ENCODE measurements at regions not wholly inside any gene's neighbourhood (a gene's known extent, or its start where the extent isn't known, plus 50 kb on each side); places are given as distances from the start of the nearest gene placed in this dataset.

GRCh38 chr1:106889059-106889458 is 167.4 kb upstream of the PRMT6 start:
- DNase-seq (ENCODE audit: low spot score) = no peak

DNA sequence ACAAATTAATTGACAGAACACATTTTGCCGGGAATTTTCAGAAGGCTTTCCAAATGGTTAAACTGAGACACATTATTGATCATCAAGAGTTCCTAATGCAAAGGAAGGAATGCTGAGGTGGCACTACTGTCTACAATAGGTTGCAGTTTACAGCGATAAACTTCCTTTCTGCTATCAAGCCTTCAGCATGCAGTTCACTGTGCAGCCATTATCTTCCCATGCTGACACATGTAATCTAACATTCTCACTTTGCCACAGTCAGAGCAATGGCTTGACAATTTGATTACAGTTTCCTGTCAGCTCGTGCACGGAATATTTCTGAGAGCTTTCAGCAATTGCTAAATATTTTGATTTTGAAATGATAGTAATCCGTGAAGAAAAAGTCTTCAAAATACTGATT is 166.9 kb upstream of the PRMT6 start:
- no peak for DNase-seq (ENCODE audit: low spot score)

GRCh38 chr1:106897976-106898375 is 158.5 kb upstream of the PRMT6 start:
- no peak for DNase-seq (ENCODE audit: low spot score)

- DNase-seq (ENCODE audit: low spot score) = no peak
Observed at GRCh38 chr1:106899644-106900043, 156.8 kb upstream of the PRMT6 start.

GRCh38 chr1:106907795-106908194 is 148.7 kb upstream of the PRMT6 start:
- no peak for DNase-seq (ENCODE audit: low spot score)

DNA sequence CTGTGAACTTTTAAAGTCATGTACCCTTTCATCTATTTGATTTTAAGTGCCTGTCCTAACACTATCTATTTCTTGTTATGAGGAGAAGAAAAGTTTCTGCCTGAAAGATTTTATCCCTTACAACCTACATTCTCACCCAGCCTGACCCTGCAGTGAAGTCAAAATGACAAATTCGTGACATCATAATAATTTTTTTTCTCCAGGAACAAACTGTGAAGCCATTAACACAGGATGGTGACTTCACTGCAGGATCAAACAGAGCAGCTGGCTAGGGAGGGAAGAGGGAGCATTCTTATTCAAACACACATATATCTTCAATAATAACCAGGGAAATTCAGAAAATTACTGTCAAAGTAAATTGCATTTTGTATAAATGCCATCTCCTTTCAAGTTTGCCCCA is 147.8 kb upstream of the PRMT6 start:
- DNase-seq (ENCODE audit: low spot score) = no peak

DNA sequence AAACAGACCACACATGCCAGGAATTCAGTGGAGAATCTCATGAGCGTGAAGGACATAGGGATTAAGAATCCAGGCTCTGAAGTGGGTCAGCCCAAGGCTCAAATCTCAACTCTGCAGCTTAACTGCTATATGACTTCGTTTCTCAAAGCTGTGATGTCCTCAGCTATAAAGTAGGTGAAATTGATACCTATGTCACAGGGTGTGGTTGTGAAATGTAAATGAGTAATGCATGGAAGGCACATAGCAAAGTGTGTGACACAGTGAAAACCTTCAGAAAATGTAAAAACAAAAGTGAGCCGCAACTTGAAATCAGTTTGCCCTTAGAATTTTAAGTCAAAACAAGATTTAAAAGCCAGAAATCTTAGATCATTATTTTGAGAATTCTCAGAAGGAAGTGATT is 145.7 kb upstream of the PRMT6 start:
- DNase-seq (ENCODE audit: low spot score) = no peak

DNA sequence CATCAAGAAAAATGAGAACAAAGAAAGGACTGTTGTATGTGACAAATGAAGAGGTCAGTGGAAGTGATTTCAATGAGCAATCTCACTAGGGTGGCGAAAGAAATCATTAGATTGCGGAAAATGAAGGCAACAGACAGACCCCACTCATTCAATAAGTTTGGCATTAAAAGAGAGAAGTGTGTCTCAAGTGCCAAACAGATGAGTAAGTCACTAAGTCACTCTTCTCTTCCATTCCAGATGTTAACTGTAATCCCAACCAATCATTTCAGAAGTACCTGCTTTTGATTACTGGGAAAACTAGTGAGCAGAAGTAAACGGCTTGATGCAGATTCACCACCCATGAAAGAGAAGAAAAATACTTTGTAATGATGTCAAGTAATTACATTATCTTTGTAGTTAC is 144.3 kb upstream of the PRMT6 start:
- DNase-seq (ENCODE audit: low spot score) = no peak

DNA sequence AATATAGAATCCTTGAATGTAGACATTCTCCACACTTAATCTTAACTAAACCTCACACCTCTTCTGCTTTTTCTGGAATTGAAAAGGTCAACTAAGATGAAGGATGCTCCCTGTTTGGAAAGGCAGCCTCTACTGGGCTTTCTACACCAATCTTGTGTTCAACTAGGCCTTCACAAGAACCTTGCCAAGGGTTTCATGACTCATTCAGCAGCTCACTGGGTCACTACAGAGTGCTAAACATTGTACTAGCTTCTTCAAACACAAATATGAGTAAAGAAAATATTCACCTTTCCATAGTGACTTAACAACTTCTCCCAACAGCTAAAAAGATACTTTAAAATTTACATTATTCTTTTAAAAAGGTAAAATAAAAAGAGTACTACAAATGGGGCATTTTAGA is 135.3 kb upstream of the PRMT6 start:
- no peak for DNase-seq (ENCODE audit: low spot score)

- DNase-seq (ENCODE audit: low spot score) = peak; percentile 52
Observed at GRCh38 chr1:106924360-106924759, 132.1 kb upstream of the PRMT6 start.

GRCh38 chr1:106925750-106926149 is 130.7 kb upstream of the PRMT6 start:
- DNase-seq (ENCODE audit: low spot score) = no peak

DNA sequence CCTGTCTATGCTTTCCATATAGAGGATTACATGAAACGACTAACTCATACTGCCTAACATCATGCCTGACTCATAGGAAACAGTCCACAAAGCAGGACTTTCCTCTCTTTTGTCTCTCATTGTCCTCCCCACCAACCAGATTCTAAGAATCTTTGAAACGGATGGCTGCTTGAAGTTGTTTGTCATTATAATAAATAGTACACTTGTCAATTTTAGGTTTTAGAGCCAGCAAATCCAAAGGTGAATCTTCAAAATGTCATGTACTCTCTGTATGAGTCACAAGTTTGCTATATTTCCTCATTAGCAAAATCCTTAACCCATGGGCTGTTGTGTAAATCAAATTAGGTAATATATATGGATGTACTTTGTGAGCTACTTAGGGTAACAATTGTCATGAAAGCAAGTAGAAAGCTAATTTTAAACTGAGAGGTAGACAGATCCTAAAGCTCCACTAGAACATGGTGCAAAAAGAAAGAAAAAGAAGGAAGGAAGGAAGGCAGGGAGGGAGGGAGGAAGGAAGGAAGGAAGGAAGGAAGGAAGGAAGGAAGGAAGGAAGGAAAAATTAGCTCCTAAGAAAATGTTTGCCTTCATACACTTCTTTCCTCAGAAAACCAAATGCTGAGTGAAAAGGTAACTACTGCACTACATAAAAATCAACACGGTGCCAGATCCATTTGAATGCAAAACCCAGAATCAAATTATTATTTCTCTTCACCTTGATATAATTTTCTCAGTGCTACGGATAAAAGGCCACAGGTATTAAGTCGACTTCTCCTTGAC is 129.5 kb upstream of the PRMT6 start:
- no peak for DNase-seq (ENCODE audit: low spot score)

DNA sequence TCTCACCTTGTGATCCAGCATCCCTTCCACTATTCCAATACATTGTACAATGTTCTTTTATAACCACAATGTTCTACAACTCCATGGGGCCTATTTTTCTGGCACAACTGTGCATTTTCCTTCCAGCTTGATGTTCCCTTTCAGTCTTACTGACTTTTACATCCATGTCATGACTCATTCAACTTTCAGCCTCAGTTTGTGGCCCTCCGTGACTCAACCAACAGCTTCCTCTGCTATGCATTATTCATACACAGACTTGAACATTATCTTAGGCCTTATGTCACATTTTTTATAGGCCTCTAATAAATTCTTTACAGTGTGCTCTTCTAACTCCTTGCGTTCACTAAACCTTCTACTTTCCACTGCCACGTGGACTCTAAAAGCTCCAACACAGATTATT is 119.4 kb upstream of the PRMT6 start:
- no peak for DNase-seq (ENCODE audit: low spot score)

DNA sequence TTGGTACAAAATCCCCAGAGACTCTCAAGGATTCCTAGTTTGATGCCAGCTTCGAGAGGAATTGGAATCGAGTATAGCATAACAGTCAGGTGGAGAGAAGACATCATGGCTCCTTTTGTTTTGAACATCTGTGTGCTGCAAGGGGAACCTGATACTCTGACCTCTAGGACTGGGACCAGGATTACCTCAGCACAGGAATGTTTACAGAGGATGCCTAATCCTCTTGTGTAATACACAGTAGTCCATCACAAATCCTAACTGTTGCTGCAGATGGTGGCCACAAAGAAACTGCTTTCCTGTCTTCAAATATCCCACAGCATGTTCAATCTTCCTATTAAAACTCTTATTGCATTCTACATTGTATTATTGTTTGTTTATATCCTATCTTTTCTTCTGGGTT is 111.8 kb upstream of the PRMT6 start:
- no peak for DNase-seq (ENCODE audit: low spot score)

DNA sequence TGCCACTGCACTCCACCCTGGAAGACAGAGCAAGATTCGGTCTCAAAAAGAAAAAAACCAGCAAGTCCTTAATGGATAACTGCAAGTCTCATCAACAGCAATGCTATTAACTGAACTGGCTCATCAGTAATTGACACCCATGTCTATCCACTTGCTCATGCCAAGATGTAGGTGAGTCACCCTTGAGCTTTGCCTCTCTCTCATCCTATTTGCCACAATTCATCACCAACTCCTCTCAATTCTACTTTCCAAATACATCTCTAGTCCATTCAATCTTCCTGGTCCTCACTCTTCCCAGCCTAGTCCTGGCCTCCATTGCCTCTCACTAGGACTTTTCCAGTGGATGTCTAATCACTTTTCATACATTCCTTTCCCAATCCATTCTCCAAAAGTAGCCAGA is 103.7 kb upstream of the PRMT6 start:
- DNase-seq (ENCODE audit: low spot score) = no peak

- DNase-seq (ENCODE audit: low spot score) = no peak
Observed at GRCh38 chr1:106954661-106955229, 101.7 kb upstream of the PRMT6 start.

GRCh38 chr1:106956721-106957120 is 99.8 kb upstream of the PRMT6 start:
- DNase-seq (ENCODE audit: low spot score) = no peak

DNA sequence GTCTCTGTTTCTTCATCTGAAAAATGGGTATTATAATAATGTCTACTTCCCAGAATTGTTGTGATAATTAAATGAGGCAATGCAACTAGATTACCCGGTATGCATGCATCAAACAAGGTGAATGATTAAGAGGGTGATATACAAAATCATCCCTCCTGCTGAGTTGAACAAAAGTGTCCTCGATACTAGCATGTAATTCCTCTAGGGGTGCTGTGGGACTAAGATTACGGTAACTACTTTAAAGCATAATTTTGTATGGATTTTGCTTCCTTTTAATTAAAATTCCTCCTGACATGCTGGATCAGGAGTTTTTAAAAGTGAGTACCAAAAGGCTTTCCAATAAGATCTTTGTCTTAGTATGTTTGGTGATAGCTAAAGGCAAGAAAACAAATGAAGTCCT is 98.7 kb upstream of the PRMT6 start:
- DNase-seq (ENCODE audit: low spot score) = no peak

GRCh38 chr1:106960412-106960811 is 96.1 kb upstream of the PRMT6 start:
- no peak for DNase-seq (ENCODE audit: low spot score)

GRCh38 chr1:106961646-106962045 is 94.8 kb upstream of the PRMT6 start:
- DNase-seq (ENCODE audit: low spot score) = no peak

DNA sequence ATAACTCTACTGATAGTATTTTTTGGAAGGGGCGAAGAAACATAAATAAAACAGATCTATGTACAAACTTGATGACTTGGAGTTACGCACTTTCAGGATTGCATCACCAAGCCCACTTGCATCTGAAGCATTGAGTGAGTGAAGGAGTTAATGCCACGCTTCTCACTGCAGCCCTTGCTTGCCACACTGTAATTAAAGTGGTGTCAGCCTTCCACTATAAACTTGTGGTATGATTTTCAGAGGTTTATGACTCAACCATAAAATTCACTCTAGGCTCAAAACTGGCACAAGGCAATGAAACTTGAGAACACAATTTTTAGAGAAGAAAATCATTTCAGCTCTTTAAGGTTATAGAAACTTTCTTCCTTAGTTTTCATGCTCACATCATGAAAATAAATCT is 93.9 kb upstream of the PRMT6 start:
- no peak for DNase-seq (ENCODE audit: low spot score)

DNA sequence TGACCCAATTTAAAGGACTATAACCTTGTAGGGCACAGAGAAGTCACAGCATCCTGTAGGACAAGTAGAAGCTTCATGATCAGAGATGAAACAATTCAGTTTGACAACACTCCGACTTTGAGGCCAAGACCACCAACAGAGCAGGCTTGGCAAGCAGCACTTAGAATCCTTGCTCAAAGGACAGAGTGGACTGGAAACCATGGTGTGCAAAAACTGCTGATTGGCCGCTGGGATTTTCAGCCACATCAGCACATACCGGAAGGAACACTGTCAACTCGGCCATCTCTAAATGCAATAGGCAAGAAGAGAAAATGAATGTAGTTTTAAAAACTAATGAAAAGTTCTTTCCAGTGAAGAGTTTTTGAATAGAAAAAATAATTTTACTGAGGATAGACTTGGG is 92.0 kb upstream of the PRMT6 start:
- DNase-seq (ENCODE audit: low spot score) = no peak

DNA sequence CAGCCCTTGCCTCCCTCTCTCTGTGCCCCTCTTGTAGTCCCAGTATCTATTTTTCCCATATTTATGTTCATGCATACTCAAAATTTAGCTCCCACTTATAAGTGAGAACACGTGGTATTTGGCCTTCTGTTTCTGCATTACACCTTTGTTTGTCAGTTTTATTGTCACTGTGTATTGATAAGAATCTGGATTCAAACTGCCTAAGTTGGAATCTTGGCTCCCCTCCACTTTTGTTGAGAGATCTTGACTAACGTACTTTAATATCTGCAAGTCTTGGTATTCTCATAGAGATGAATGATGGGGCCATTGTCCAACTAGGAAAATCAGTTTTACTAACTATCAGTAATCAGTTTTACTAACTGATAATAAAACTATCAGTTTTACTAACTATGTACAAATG is 87.8 kb upstream of the PRMT6 start:
- no peak for DNase-seq (ENCODE audit: low spot score)

DNA sequence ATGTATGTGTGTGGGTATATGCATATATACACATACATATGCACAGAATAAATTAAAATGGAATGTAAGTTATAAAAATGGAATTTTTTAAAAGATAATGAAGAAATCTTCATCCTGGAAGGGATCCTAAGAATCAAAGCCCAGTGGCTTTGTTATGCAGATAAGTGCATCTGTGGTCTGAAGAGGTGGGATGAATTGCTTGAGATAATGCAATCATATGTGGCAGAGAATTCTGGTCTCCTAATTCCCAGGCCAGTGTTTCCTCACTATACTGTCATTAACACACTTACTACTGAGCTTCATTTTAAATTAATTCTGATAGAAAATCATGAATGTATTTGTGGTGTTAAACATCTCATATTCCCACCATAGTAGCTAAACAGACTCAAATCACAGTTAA is 86.7 kb upstream of the PRMT6 start:
- DNase-seq (ENCODE audit: low spot score) = no peak
